H9 (cell line): ENCODE measurements at regions not wholly inside any gene's neighbourhood (a gene's known extent, or its start where the extent isn't known, plus 50 kb on each side); places are given as distances from the start of the nearest gene placed in this dataset.

Experiments
- DNase-seq: peaks from one replicate; pipeline ENCODE4 v3.0.0-alpha.2; 2017
- H2AFZ ChIP-seq: one replicate; pipeline ENCODE4 v1.6.1; 2013; ENCODE audit warnings: mild to moderate bottlenecking, low read length, control low read depth, moderate library complexity
- H2AK5ac ChIP-seq: 2 replicates; pipeline ENCODE4 v1.6.1; 2013; ENCODE audit warnings: low read length, control low read depth, mixed read lengths; ENCODE audit not compliant: insufficient read length
- H2BK120ac ChIP-seq: one replicate; pipeline ENCODE4 v1.6.1; 2013; ENCODE audit warnings: low read depth, mild to moderate bottlenecking, low read length, control low read depth, inconsistent platforms; ENCODE audit not compliant: poor library complexity, severe bottlenecking
- H2BK12ac ChIP-seq: 2 replicates; pipeline ENCODE4 v1.6.1; 2013; ENCODE audit warnings: low read length, control low read depth, mixed read lengths, low read depth; ENCODE audit not compliant: insufficient read length
- H2BK15ac ChIP-seq: 2 replicates; pipeline ENCODE4 v1.6.1; 2013; ENCODE audit warnings: low read depth, low read length, control low read depth
- H2BK20ac ChIP-seq: one replicate; pipeline ENCODE4 v1.6.1; 2013; ENCODE audit warnings: low read depth, mild to moderate bottlenecking, low read length, control low read depth, inconsistent platforms; ENCODE audit not compliant: poor library complexity, severe bottlenecking
- H2BK5ac ChIP-seq: 2 replicates; pipeline ENCODE4 v1.6.1; 2013; ENCODE audit warnings: low read length, control low read depth, mixed read lengths; ENCODE audit not compliant: insufficient read length
- H3K14ac ChIP-seq: 2 replicates; pipeline ENCODE4 v1.6.1; 2013; ENCODE audit warnings: low read length, control low read depth; ENCODE audit not compliant: insufficient read depth
- H3K18ac ChIP-seq: 2 replicates; pipeline ENCODE4 v1.6.1; 2013; ENCODE audit warnings: low read depth, mild to moderate bottlenecking, mixed read lengths, low read length, control low read depth; ENCODE audit not compliant: insufficient read length
- H3K23ac ChIP-seq: 2 replicates; pipeline ENCODE4 v1.6.1; 2013; ENCODE audit warnings: low read length, control low read depth, mixed read lengths, low read depth; ENCODE audit not compliant: insufficient read length
- H3K23me2 ChIP-seq: 2 replicates; pipeline ENCODE4 v1.6.1; 2013; ENCODE audit warnings: low read depth, mild to moderate bottlenecking, mixed read lengths, low read length, control low read depth; ENCODE audit not compliant: insufficient read length, poor library complexity, severe bottlenecking
- H3K27ac ChIP-seq: 2 replicates; pipeline ENCODE4 v1.5.1; 2013; ENCODE audit warnings: low read length, control low read depth, mixed read lengths, low read depth; ENCODE audit not compliant: insufficient read length
- H3K27me3 ChIP-seq: 2 replicates; pipeline ENCODE4 v1.6.1; 2013; ENCODE audit warnings: low read length, control low read depth, inconsistent platforms; ENCODE audit not compliant: insufficient read depth
- H3K4ac ChIP-seq: 2 replicates; pipeline ENCODE4 v1.6.1; 2013; ENCODE audit warnings: low read depth, mild to moderate bottlenecking, control low read depth, inconsistent platforms, low read length, moderate library complexity
- H3K4me1 ChIP-seq: 2 replicates; pipeline ENCODE4 v1.6.1; 2013; ENCODE audit warnings: low read length, control low read depth, inconsistent platforms; ENCODE audit not compliant: insufficient read depth
- H3K4me2 ChIP-seq: 2 replicates; pipeline ENCODE4 v1.6.1; 2013; ENCODE audit warnings: low read length, control low read depth, mixed read lengths; ENCODE audit not compliant: insufficient read length, insufficient read depth
- H3K56ac ChIP-seq: 2 replicates; pipeline ENCODE4 v1.6.1; 2013; ENCODE audit warnings: low read depth, mild to moderate bottlenecking, mixed read lengths, low read length, control low read depth; ENCODE audit not compliant: insufficient read length
- H3K79me1 ChIP-seq: 2 replicates; pipeline ENCODE4 v1.6.1; 2013; ENCODE audit warnings: low read depth, mild to moderate bottlenecking, moderate library complexity, low read length, control low read depth, inconsistent platforms; ENCODE audit not compliant: insufficient read depth, poor library complexity, severe bottlenecking
- H3K79me2 ChIP-seq: 2 replicates; pipeline ENCODE4 v1.6.1; 2013; ENCODE audit warnings: low read length, control low read depth, inconsistent platforms; ENCODE audit not compliant: insufficient read depth
- H3K9ac ChIP-seq: 2 replicates; pipeline ENCODE4 v1.6.1; 2013; ENCODE audit warnings: low read length, control low read depth, mixed read lengths; ENCODE audit not compliant: insufficient read length; ENCODE audit errors: extremely low read depth
- H3K9me3 ChIP-seq: one replicate; pipeline ENCODE4 v1.6.1; 2013; ENCODE audit warnings: low read depth, low read length, inconsistent platforms; ENCODE audit not compliant: control insufficient read depth
- H3T11ph ChIP-seq: one replicate; pipeline ENCODE4 v1.6.1; 2013; ENCODE audit warnings: mild to moderate bottlenecking, low read length, control low read depth, inconsistent platforms
- H4K20me1 ChIP-seq: one replicate; pipeline ENCODE4 v1.6.1; 2013; ENCODE audit not compliant: control insufficient read depth, insufficient read length, insufficient read depth
- H4K5ac ChIP-seq: 2 replicates; pipeline ENCODE4 v1.6.1; 2013; ENCODE audit warnings: low read depth, mild to moderate bottlenecking, mixed read lengths, low read length, control low read depth; ENCODE audit not compliant: insufficient read length
- H4K8ac ChIP-seq: replicated peaks from 2 replicates; pipeline ENCODE4 v1.6.1; 2013; ENCODE audit warnings: low read length, control low read depth, mixed read lengths, low read depth; ENCODE audit not compliant: insufficient read length
- H4K91ac ChIP-seq: 2 replicates; pipeline ENCODE4 v1.6.1; 2013; ENCODE audit warnings: low read depth, mild to moderate bottlenecking, moderate library complexity, mixed read lengths, low read length, control low read depth; ENCODE audit not compliant: insufficient read length
- H3K27ac Mint-ChIP-seq, 3 experiments: 2 replicates in 2 of 3; 3 replicates in 1 of 3; pipeline ENCODE4 v1.8.0; 2020 to 2021; ENCODE audit warnings: mixed read lengths in 3 of 3, mild to moderate bottlenecking in 1 of 3, moderate library complexity in 1 of 3
- H3K27me3 Mint-ChIP-seq: 2 replicates; pipeline ENCODE4 v1.8.0; 2021; ENCODE audit warnings: low read depth, mild to moderate bottlenecking, moderate library complexity, mixed read lengths
- H3K36me3 Mint-ChIP-seq, 3 experiments: 2 replicates in 2 of 3; 3 replicates in 1 of 3; pipeline ENCODE4 v1.8.0; 2020 to 2021; ENCODE audit warnings: low read depth in 3 of 3, mixed read lengths in 3 of 3; ENCODE audit not compliant: insufficient read depth in 1 of 3
- H3K4me1 Mint-ChIP-seq, 2 experiments: 2 replicates each; pipeline ENCODE4 v1.8.0; 2020; ENCODE audit warnings: mixed read lengths in 2 of 2
- H3K4me3 Mint-ChIP-seq, 2 experiments: 2 replicates in 1 of 2; 3 replicates in 1 of 2; pipeline ENCODE4 v1.8.0; 2020 to 2021; ENCODE audit warnings: mild to moderate bottlenecking in 2 of 2, mixed read lengths in 2 of 2, moderate library complexity in 1 of 2
- H3K9me3 Mint-ChIP-seq, 2 experiments: 2 replicates in 1 of 2; 3 replicates in 1 of 2; pipeline ENCODE4 v1.8.0; 2020; ENCODE audit warnings: mild to moderate bottlenecking in 2 of 2, mixed read lengths in 2 of 2, moderate library complexity in 1 of 2
- CTCF ChIP-seq: fragments of 200-600 bp; sonication (generic); conservative IDR thresholded peaks from 3 replicates; pipeline ENCODE4 v1.8.0; 2021; ENCODE audit warnings: antibody characterized with exemption, mild to moderate bottlenecking
- WGBS: extraction: QIAGEN DNeasy Blood & Tissue Kit; methylation state at CpG from one replicate; pipeline ENCODE4 v1.1.7; 2013; ENCODE audit warnings: missing lambda C conversion rate, low lambda C conversion rate, mixed read lengths; ENCODE audit not compliant: insufficient read length; ENCODE audit errors: extremely low coverage; 5-methylcytosine and 5-hydroxymethylcytosine counted together

- Histone ChIP-seq H3K56ac (no peak overlapping the region), H3K4me2 (no peak overlapping the region), H2BK15ac (no peak overlapping the region), H4K91ac (no peak overlapping the region), H3K9ac (no peak overlapping the region), H2AFZ (no peak overlapping the region), H2BK12ac (no peak overlapping the region), H3K9me3 (no peaks in the 10 kb centered on the region), H2BK5ac (no peak overlapping the region), H2AK5ac (no peak overlapping the region), H3K79me1 (no peaks in the 10 kb centered on the region), H2BK120ac (no peak overlapping the region), H3K79me2 (no peaks in the 10 kb centered on the region), H3K23me2 (no peaks in the 10 kb centered on the region), H3K27me3 (no peaks in the 10 kb centered on the region), H4K5ac (no peak overlapping the region), H3K18ac (no peak overlapping the region), H3T11ph (no peak overlapping the region), H3K27ac (no peak overlapping the region), H4K20me1 (no peaks in the 10 kb centered on the region), H4K8ac (no peak overlapping the region), H2BK20ac (no peak overlapping the region), H3K4me1 (no peaks in the 10 kb centered on the region), H3K14ac (no peak overlapping the region), H3K4ac (no peak overlapping the region), H3K23ac (no peak overlapping the region)
- peaks cover 0 to 8% (median 0%) of the 10 kb centered on the region in 3 experiments; a peak in 3 of 7 replicates for H3K36me3 Mint-ChIP-seq
- peaks cover 10 to 11% of the 10 kb centered on the region in 2 experiments for H3K9me3 Mint-ChIP-seq
- no peak for TF ChIP-seq CTCF
- H3K27me3 Mint-ChIP-seq = no peaks in the 10 kb centered on the region; the same call in 1 of the 2 replicates
- H3K27ac Mint-ChIP-seq = no peak overlapping the region
- H3K4me1 Mint-ChIP-seq = 0 out of 4 replicates have a peak, but pooled peaks cover 0 to 3% of the 10 kb centered on the region in 2 experiments
- H3K4me3 Mint-ChIP-seq = no peak overlapping the region
- no CpG with 5 or more reads among the region's 5 CpGs for WGBS
- no peak for DNase-seq
These were observed 131.0 kb upstream of the PSMD7 start for GRCh38 chr16:74165566-74166080.
